GM23338 (cell line): ENCODE measurements at regions not wholly inside any gene's neighbourhood (a gene's known extent, or its start where the extent isn't known, plus 50 kb on each side); places are given as distances from the start of the nearest gene placed in this dataset.

Source experiments
- ATAC-seq: fragments of 200-7000 bp; cut with Tn5 transposase; 3 replicates; pipeline ENCODE4 v1.9.1; 2020
- DNase-seq: peaks from one replicate; pipeline ENCODE4 v3.0.0-alpha.2; 2015; ENCODE audit warnings: low spot score
- H2AFZ ChIP-seq: fragments of 200-600 bp; sonication (generic); 2 replicates; pipeline ENCODE4 v1.8.0; 2016; ENCODE audit warnings: antibody characterized with exemption, mild to moderate bottlenecking, moderate library complexity
- H3F3A ChIP-seq: fragments of 200-600 bp; sonication (generic); replicated peaks from 2 replicates; pipeline ENCODE4 v1.8.0; 2017; ENCODE audit warnings: antibody characterized with exemption, mixed run types, low read depth
- H3K27ac ChIP-seq: fragments of 200-600 bp; sonication (generic); 2 replicates; pipeline ENCODE4 v1.6.1; 2016; ENCODE audit warnings: low read depth
- H3K27me3 ChIP-seq: fragments of 200-600 bp; sonication (generic); 2 replicates; pipeline ENCODE4 v1.8.0; 2016; ENCODE audit warnings: mild to moderate bottlenecking, mixed run types, moderate library complexity; ENCODE audit not compliant: insufficient read depth
- H3K36me3 ChIP-seq: fragments of 200-600 bp; sonication (generic); 2 replicates; pipeline ENCODE4 v1.8.0; 2016; ENCODE audit warnings: mild to moderate bottlenecking; ENCODE audit not compliant: insufficient read depth
- H3K4me1 ChIP-seq: fragments of 200-600 bp; sonication (generic); 2 replicates; pipeline ENCODE4 v1.8.0; 2016; ENCODE audit warnings: mild to moderate bottlenecking, moderate library complexity; ENCODE audit not compliant: insufficient read depth
- H3K4me2 ChIP-seq: fragments of 200-600 bp; sonication (generic); 2 replicates; pipeline ENCODE4 v1.7.1; 2017; ENCODE audit warnings: mixed run types
- H3K4me3 ChIP-seq: fragments of 200-600 bp; sonication (generic); 2 replicates; pipeline ENCODE4 v1.6.1; 2016; ENCODE audit warnings: mixed run types
- H3K79me2 ChIP-seq: fragments of 200-600 bp; sonication (generic); replicated peaks from 2 replicates; pipeline ENCODE4 v1.8.0; 2017; ENCODE audit warnings: mild to moderate bottlenecking; ENCODE audit not compliant: insufficient read depth
- H3K9me2 ChIP-seq: fragments of 200-600 bp; sonication (generic); 2 replicates; pipeline ENCODE4 v1.8.0; 2017; ENCODE audit not compliant: insufficient read depth
- H4K20me1 ChIP-seq: fragments of 200-600 bp; sonication (generic); replicated peaks from 2 replicates; pipeline ENCODE4 v1.8.0; 2017; ENCODE audit warnings: mild to moderate bottlenecking; ENCODE audit not compliant: insufficient read depth
- H3K27ac Mint-ChIP-seq: 2 replicates; pipeline ENCODE4 v1.8.0; 2020; ENCODE audit warnings: inconsistent platforms, mild to moderate bottlenecking, moderate library complexity, mixed read lengths
- H3K27me3 Mint-ChIP-seq: 3 replicates; pipeline ENCODE4 v1.8.0; 2022; ENCODE audit warnings: low read depth, mild to moderate bottlenecking, moderate library complexity, mixed read lengths, inconsistent platforms; ENCODE audit not compliant: insufficient read depth, poor library complexity
- H3K36me3 Mint-ChIP-seq: 3 replicates; pipeline ENCODE4 v1.8.0; 2021; ENCODE audit warnings: low read depth, mild to moderate bottlenecking, inconsistent platforms, moderate library complexity, mixed read lengths
- H3K4me1 Mint-ChIP-seq: 3 replicates; pipeline ENCODE4 v1.8.0; 2020; ENCODE audit warnings: mild to moderate bottlenecking, inconsistent platforms, mixed read lengths
- H3K4me3 Mint-ChIP-seq: 3 replicates; pipeline ENCODE4 v1.8.0; 2021; ENCODE audit warnings: moderate library complexity, mild to moderate bottlenecking, inconsistent platforms, mixed read lengths
- H3K9me3 Mint-ChIP-seq: 3 replicates; pipeline ENCODE4 v1.8.0; 2020; ENCODE audit warnings: moderate library complexity, mild to moderate bottlenecking, inconsistent platforms, mixed read lengths
- CREB1 ChIP-seq: fragments of 250-450 bp; sonication (Bioruptor Pico); IDR thresholded peaks from 2 replicates; pipeline ENCODE4 v1.5.0; 2020; ENCODE audit warnings: low read depth, mild to moderate bottlenecking, moderate library complexity
- ETS1 ChIP-seq: IDR thresholded peaks from 2 replicates; pipeline ENCODE4 v1.6.1; 2016; ENCODE audit warnings: antibody characterized with exemption
- EZH2 ChIP-seq: fragments of 200-600 bp; sonication (generic); IDR thresholded peaks from one replicate; pipeline ENCODE4 v1.8.0; 2017; ENCODE audit warnings: antibody characterized with exemption, mild to moderate bottlenecking, low read depth; ENCODE audit not compliant: unreplicated experiment
- EZH2phosphoT487 ChIP-seq: fragments of 200-600 bp; sonication (generic); IDR thresholded peaks from one replicate; pipeline ENCODE4 v1.8.1; 2018; ENCODE audit warnings: antibody characterized with exemption; ENCODE audit not compliant: unreplicated experiment
- JUNB ChIP-seq: IDR thresholded peaks from one replicate; pipeline ENCODE4 v1.6.1; 2016; ENCODE audit warnings: antibody characterized with exemption; ENCODE audit not compliant: unreplicated experiment
- NANOG ChIP-seq: IDR thresholded peaks from 2 replicates; pipeline ENCODE4 v1.6.1; 2016; ENCODE audit warnings: antibody characterized with exemption, borderline replicate concordance
- POLR2AphosphoS5 ChIP-seq: IDR thresholded peaks from 2 replicates; pipeline ENCODE4 v1.6.1; 2016; ENCODE audit warnings: antibody characterized with exemption, low read depth
- REST ChIP-seq: IDR thresholded peaks from one replicate; pipeline ENCODE4 v1.6.1; 2018; ENCODE audit warnings: antibody characterized with exemption; ENCODE audit not compliant: unreplicated experiment
- STAT1 ChIP-seq: IDR thresholded peaks from one replicate; pipeline ENCODE4 v1.6.1; 2016; ENCODE audit warnings: antibody characterized with exemption; ENCODE audit not compliant: unreplicated experiment
- ZNF114 ChIP-seq: fragments of 250-450 bp; sonication (Bioruptor Pico); IDR thresholded peaks from 2 replicates; pipeline ENCODE4 v1.5.0; 2020; ENCODE audit warnings: mild to moderate bottlenecking, moderate library complexity
- ZNF331 ChIP-seq: fragments of 250-450 bp; sonication (Bioruptor Pico); IDR thresholded peaks from 2 replicates; pipeline ENCODE4 v1.5.0; 2020; ENCODE audit warnings: low read depth, mild to moderate bottlenecking, moderate library complexity
- TF ChIP-seq, protein P1 (sequence below): fragments of 250-450 bp; sonication (Bioruptor Pico); IDR thresholded peaks from 2 replicates; pipeline ENCODE4 v1.5.0; 2020; ENCODE audit warnings: mild to moderate bottlenecking, moderate library complexity
- TF ChIP-seq, protein P2 (sequence below), 2 experiments: fragments of 200-600 bp in 1 of 2; sonication (generic) in 1 of 2; conservative IDR thresholded peaks; 2 replicates each; pipeline versions ENCODE4 v1.5.1 to v1.6.1; 2016 to 2017; ENCODE audit warnings: antibody characterized with exemption in 2 of 2, low read depth in 2 of 2, mild to moderate bottlenecking in 2 of 2, moderate library complexity in 1 of 2

DNA sequence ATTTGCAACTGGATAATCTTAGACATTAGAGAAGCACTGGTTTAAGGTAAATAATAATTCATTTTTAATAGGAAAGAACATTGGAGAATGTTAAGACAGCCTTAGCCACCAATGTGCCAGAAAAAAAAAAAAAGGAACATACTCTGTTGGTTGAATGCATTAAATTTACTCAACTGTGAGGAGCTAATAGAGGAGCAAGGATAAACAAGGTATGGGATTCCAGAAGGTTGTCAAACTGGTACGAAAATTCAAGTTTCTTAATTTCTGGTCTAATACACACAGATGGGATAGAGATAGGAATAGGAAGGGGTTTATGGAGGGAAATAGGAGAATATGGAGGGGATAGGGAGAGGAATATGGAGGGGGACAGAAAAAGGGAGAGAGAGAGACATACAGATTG lies 1096.6 kb downstream of the ARAP2 start:
- Mint-ChIP-seq H3K27me3 (no peaks in the 10 kb centered on the region), H3K9me3 (peaks cover 18% of the 10 kb centered on the region; the same call in 2 of the 3 replicates), H3K27ac (no peak overlapping the region), H3K4me3 (no peak overlapping the region), H3K36me3 (peaks cover 13% of the 10 kb centered on the region; the same call in 2 of the 3 replicates), H3K4me1 (no peaks in the 10 kb centered on the region)
- Histone ChIP-seq H2AFZ (no peak overlapping the region), H4K20me1 (no peaks in the 10 kb centered on the region), H3K36me3 (no peaks in the 10 kb centered on the region), H3K27ac (no peak overlapping the region), H3K79me2 (no peaks in the 10 kb centered on the region), H3K4me2 (no peak overlapping the region), H3K27me3 (no peaks in the 10 kb centered on the region), H3K4me3 (no peak overlapping the region), H3K4me1 (no peaks in the 10 kb centered on the region), H3F3A (no peaks in the 10 kb centered on the region), H3K9me2 (no peaks in the 10 kb centered on the region)
- ATAC-seq = no peak
- TF ChIP-seq EZH2phosphoT487 (no peak), NANOG (no peak), ZNF331 (no peak), EZH2 (no peak), JUNB (no peak), ZNF114 (CRISPR knock-in tag) (no peak), REST (no peak), CREB1 (CRISPR knock-in tag) (no peak), POLR2AphosphoS5 (no peak), ETS1 (no peak), STAT1 (no peak)
- TF ChIP-seq, protein P1, sequence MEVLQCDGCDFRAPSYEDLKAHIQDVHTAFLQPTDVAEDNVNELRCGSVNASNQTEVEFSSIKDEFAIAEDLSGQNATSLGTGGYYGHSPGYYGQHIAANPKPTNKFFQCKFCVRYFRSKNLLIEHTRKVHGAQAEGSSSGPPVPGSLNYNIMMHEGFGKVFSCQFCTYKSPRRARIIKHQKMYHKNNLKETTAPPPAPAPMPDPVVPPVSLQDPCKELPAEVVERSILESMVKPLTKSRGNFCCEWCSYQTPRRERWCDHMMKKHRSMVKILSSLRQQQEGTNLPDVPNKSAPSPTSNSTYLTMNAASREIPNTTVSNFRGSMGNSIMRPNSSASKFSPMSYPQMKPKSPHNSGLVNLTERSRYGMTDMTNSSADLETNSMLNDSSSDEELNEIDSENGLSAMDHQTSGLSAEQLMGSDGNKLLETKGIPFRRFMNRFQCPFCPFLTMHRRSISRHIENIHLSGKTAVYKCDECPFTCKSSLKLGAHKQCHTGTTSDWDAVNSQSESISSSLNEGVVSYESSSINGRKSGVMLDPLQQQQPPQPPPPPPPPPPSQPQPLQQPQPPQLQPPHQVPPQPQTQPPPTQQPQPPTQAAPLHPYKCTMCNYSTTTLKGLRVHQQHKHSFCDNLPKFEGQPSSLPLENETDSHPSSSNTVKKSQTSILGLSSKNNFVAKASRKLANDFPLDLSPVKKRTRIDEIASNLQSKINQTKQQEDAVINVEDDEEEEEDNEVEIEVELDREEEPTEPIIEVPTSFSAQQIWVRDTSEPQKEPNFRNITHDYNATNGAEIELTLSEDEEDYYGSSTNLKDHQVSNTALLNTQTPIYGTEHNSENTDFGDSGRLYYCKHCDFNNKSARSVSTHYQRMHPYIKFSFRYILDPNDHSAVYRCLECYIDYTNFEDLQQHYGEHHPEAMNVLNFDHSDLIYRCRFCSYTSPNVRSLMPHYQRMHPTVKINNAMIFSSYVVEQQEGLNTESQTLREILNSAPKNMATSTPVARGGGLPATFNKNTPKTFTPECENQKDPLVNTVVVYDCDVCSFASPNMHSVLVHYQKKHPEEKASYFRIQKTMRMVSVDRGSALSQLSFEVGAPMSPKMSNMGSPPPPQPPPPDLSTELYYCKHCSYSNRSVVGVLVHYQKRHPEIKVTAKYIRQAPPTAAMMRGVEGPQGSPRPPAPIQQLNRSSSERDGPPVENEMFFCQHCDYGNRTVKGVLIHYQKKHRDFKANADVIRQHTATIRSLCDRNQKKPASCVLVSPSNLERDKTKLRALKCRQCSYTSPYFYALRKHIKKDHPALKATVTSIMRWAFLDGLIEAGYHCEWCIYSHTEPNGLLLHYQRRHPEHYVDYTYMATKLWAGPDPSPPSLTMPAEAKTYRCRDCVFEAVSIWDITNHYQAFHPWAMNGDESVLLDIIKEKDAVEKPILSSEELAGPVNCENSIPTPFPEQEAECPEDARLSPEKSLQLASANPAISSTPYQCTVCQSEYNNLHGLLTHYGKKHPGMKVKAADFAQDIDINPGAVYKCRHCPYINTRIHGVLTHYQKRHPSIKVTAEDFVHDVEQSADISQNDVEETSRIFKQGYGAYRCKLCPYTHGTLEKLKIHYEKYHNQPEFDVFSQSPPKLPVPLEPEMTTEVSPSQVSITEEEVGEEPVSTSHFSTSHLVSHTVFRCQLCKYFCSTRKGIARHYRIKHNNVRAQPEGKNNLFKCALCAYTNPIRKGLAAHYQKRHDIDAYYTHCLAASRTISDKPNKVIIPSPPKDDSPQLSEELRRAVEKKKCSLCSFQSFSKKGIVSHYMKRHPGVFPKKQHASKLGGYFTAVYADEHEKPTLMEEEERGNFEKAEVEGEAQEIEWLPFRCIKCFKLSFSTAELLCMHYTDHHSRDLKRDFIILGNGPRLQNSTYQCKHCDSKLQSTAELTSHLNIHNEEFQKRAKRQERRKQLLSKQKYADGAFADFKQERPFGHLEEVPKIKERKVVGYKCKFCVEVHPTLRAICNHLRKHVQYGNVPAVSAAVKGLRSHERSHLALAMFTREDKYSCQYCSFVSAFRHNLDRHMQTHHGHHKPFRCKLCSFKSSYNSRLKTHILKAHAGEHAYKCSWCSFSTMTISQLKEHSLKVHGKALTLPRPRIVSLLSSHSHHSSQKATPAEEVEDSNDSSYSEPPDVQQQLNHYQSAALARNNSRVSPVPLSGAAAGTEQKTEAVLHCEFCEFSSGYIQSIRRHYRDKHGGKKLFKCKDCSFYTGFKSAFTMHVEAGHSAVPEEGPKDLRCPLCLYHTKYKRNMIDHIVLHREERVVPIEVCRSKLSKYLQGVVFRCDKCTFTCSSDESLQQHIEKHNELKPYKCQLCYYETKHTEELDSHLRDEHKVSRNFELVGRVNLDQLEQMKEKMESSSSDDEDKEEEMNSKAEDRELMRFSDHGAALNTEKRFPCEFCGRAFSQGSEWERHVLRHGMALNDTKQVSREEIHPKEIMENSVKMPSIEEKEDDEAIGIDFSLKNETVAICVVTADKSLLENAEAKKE (CRISPR knock-in tag) = no peak
- TF ChIP-seq, protein P2, sequence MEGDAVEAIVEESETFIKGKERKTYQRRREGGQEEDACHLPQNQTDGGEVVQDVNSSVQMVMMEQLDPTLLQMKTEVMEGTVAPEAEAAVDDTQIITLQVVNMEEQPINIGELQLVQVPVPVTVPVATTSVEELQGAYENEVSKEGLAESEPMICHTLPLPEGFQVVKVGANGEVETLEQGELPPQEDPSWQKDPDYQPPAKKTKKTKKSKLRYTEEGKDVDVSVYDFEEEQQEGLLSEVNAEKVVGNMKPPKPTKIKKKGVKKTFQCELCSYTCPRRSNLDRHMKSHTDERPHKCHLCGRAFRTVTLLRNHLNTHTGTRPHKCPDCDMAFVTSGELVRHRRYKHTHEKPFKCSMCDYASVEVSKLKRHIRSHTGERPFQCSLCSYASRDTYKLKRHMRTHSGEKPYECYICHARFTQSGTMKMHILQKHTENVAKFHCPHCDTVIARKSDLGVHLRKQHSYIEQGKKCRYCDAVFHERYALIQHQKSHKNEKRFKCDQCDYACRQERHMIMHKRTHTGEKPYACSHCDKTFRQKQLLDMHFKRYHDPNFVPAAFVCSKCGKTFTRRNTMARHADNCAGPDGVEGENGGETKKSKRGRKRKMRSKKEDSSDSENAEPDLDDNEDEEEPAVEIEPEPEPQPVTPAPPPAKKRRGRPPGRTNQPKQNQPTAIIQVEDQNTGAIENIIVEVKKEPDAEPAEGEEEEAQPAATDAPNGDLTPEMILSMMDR (conservative IDR thresholded peaks at IDR 0.05; ENCODE audit: low read depth in 2 of 2) = no peak
- DNase-seq = no peak
